DMS114 treated with DMSO at 0.1 percent for 48 hours (cell line): ENCODE measurements at regions not wholly inside any gene's neighbourhood (a gene's known extent, or its start where the extent isn't known, plus 50 kb on each side); places are given as distances from the start of the nearest gene placed in this dataset.
"Not testable (repeated sequence)": the region's sequence is repeated elsewhere in the genome, so short reads cannot be mapped to it uniquely, and the experiment has no call there.

Source experiments
- DNase-seq: peaks from one replicate; lab custom pipeline; 2025; ENCODE audit not compliant: unreplicated experiment; lab: John Stamatoyannopoulos, UW

- DNase-seq, result not testable (repeated sequence)
Observed at GRCh38 chr15:20104551-20104950, 437.0 kb downstream of the GOLGA6L6 start.

- not testable (repeated sequence) for DNase-seq
Observed at GRCh38 chr15:20102862-20103261, 438.7 kb downstream of the GOLGA6L6 start.

GRCh38 chr15:20102209-20102608 lies 439.4 kb downstream of the GOLGA6L6 start:
- DNase-seq, result not testable (repeated sequence)

DNA sequence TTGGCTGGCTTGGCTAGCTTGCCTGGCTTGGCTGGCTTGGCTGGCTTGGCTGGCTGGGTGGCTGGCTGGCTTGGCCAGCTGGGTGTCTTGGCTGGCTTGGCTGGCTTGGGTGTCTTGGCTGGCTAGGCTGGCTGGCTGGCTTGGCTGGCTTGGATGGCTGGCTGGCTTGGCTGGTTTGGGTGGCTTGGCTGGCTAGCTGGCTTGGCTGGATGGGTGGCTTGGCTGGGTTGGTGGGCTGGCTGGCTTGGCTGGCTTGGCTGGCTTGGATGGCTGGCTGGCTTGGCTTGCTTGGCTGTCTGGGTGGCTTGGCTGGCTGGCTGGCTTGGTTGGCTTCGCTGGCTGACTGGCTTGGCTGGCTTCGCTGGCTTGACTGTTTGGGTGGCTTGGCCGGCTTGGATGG lies 440.3 kb downstream of the GOLGA6L6 start:
- not testable (repeated sequence) for DNase-seq

DNA sequence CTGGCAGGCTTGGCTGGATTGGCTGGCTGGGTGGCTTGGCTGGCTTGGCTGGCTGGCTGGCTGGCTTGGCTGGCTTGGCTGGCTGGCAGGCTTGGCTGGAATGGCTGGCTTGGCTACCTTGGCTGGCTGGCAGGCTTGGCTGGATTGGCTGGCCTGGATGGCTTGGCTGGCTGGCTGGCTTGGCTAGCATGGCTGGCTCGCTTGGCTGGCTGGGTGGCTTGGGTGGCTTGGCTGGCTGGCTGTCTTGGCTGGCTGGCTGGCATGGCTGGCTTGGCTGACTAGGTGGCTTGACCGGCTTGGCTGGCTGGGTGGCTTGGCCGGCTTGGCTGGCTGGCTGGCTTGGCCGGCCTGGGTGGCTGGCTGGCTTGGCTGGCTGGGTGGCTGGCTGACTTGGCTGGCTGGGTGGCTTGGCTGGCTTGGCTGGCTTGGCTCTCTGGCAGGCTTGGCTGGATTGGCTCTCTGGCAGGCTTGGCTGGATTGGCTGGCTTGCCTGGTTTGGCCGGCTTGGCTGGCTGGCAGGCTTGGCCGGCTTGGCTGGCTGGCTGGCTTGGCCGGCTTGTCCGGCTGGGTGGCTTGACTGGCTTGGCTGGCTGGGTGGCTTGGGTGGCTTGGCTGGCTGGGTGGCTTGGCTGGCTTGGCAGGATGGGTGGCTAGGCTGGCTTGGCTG lies 440.9 kb downstream of the GOLGA6L6 start:
- not testable (repeated sequence) for DNase-seq

DNA sequence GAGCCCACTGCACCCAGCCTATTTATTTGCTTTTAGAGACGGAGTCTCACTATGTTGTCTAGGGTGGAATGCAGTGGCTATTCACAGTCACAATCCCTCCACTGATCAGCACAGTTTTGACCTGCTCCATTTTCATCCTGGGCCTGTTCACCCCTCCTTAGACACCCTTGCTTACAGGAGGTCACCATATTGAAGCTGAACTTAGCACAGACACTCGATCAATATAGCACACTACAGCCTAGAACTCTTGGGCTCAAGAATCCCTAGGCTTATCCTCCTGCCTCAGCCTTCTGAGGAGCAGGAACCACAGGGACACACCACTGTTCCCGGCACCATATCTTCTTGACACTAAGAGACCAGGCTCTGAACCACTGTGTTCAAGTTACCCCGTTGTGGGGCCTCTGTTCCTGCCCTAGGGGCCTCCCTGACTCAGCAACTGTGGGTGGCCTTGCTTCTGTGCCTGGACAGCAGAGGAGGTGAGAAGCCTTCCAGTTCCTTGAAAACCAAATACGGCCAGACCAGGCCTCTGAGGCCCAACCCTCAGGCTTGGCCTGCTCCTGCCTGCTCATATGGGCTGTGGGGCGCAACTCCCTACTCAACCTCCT lies 445.8 kb downstream of the GOLGA6L6 start:
- DNase-seq, result not testable (repeated sequence)

- DNase-seq, result not testable (repeated sequence)
Observed at GRCh38 chr15:20089541-20089940, 452.1 kb downstream of the GOLGA6L6 start.

GRCh38 chr15:20084026-20084425 lies 457.6 kb downstream of the GOLGA6L6 start:
- not testable (repeated sequence) for DNase-seq

GRCh38 chr15:20074082-20074481 lies 467.5 kb downstream of the GOLGA6L6 start:
- DNase-seq, result not testable (repeated sequence)

DNA sequence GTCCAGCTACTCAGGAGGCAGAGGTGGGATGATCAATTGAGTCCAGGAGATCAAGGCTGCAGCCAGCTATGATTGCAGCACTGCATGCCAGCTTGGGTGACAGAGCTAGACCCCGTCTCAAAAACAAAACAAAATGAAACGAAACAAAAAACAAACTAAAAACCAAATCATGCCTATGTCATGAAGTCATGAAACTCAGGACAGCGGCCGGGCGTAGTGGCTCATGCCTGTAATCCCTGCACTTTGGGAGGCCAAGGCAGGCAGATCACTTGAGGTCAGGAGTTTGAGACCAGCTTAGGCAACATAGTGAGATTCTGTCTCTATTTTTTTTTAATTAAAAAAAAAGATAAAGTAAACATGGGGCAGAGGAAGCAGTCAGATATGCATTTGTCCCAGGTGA lies 472.6 kb downstream of the GOLGA6L6 start:
- not testable (repeated sequence) for DNase-seq

DNA sequence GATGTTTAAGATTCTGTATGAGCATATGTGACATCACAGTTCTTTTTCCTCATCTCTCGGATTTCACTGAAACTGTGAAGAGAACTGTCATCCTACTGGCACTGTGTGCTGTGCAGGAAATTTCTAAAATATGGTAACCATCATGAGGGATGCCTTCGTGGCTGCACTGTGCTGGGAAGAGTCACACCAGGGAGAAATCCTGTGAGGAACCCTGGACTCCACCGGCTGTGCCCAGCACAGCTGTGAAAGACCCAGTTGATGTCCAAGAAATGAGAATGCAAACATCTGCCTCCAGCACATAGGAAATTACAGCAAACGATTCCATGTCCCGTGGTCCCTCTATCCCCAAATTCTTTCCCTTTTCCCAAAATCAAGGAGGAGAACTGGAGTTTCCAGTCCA lies 475.4 kb downstream of the GOLGA6L6 start:
- not testable (repeated sequence) for DNase-seq

GRCh38 chr15:20065508-20065907 lies 476.1 kb downstream of the GOLGA6L6 start:
- not testable (repeated sequence) for DNase-seq

DNA sequence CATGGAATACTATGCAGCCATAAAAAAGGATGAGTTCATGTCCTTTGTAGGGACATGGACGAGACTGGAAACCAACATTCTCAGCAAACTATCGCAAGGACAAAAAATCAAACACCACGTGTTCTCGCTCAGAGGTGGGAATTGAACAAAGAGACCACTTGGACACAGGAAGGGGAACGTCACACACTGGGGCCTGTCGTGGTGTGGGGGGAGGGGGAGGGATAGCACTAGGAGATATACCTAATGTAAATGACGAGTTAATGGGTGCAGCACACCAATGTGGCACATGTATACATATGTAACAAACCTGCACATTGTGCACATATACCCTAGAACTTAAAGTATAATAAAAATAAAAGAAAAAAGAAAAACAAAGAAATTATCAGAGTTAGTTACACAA lies 478.4 kb downstream of the GOLGA6L6 start:
- DNase-seq, result not testable (repeated sequence)

GRCh38 chr15:20060838-20061237 lies 480.8 kb downstream of the GOLGA6L6 start:
- not testable (repeated sequence) for DNase-seq

DNA sequence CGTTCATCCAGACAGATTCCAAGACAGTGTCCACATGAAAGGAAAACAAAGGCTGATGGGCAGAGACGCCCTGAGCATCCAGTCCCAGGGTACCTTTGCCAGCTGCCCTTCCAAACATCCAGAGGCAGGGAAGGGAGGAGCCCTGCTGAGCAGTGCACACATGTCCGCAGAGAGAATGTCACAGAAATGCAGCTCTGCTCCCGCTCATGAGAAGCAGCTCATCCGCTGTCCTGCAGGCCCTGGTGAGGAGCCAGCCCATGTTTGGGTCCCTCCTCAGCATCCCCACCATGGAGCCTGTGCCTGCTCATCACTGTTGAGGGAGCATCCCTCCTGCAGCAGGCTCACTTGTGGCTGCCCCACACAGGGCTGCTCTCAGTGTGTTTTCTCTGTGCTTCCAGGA lies 484.7 kb downstream of the GOLGA6L6 start:
- not testable (repeated sequence) for DNase-seq

- DNase-seq, result not testable (repeated sequence)
Observed at GRCh38 chr15:20055921-20056320, 485.7 kb downstream of the GOLGA6L6 start.

GRCh38 chr15:20048189-20048588 lies 493.4 kb downstream of the GOLGA6L6 start:
- not testable (repeated sequence) for DNase-seq

- DNase-seq, result not testable (repeated sequence)
Observed at GRCh38 chr15:20045165-20045564, 496.4 kb downstream of the GOLGA6L6 start.

- not testable (repeated sequence) for DNase-seq
Observed at GRCh38 chr15:20040691-20041090, 500.9 kb downstream of the GOLGA6L6 start.

GRCh38 chr15:20025040-20025439 lies 516.6 kb downstream of the GOLGA6L6 start:
- DNase-seq, result not testable (repeated sequence)

DNA sequence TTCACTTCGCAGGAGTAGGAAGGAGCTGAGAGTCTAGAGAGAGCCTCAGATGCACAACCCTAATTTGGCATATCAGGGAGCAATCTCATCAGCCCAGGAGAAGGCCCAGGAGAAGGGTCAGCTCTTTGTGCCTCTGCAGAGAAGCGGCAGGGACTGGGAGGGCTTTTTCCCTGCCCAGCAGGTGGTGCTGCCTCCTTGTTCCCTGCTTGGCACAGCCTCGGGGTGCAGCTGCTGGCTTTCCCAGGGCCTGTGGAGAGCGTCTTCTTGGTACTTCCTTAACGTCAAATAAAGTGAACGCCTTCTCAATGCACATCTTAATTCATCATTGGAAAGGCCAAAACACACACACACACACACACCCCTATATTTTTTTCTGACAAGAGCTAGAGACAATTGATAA lies 519.3 kb downstream of the GOLGA6L6 start:
- not testable (repeated sequence) for DNase-seq

- DNase-seq, result not testable (repeated sequence)
Observed at GRCh38 chr15:20021351-20021750, 520.2 kb downstream of the GOLGA6L6 start.
